Motor neuron (in vitro differentiated cells): ENCODE measurements at regions not wholly inside any gene's neighbourhood (a gene's known extent, or its start where the extent isn't known, plus 50 kb on each side); places are given as distances from the start of the nearest gene placed in this dataset.

Experiments
- ATAC-seq, 8 experiments: fragments of 200-7000 bp; cut with Tn5 transposase; replicated peaks in 6 of 8; 2 replicates each; pipeline ENCODE4 v1.8.0; 2021; ENCODE audit warnings: mild to moderate bottlenecking in 8 of 8, moderate library complexity in 8 of 8
- H3K27ac ChIP-seq, 2 donors: fragments of 250-450 bp; sonication (Bioruptor Pico); 2 replicates each; pipeline ENCODE4 v1.9.0; 2021; ENCODE audit warnings: antibody characterized with exemption in 2 of 2, mild to moderate bottlenecking in 2 of 2, moderate library complexity in 1 of 2
- H3K4me1 ChIP-seq, 2 donors: fragments of 250-450 bp; sonication (Bioruptor Pico); replicated peaks in 1 of 2; 2 replicates each; pipeline ENCODE4 v1.6.1; 2021; ENCODE audit warnings: antibody characterized with exemption in 2 of 2, mild to moderate bottlenecking in 2 of 2, moderate library complexity in 1 of 2
- H3K4me3 ChIP-seq, 5 donors: fragments of 250-450 bp; sonication (Bioruptor Pico); 2 replicates each; pipeline ENCODE4 v1.9.0; 2021; ENCODE audit warnings: antibody characterized with exemption in 5 of 5, mild to moderate bottlenecking in 5 of 5, moderate library complexity in 4 of 5
- WGBS, 10 experiments: fragments of 450-650 bp; shearing (Covaris generic); methylation state at CpG; one replicate each; pipeline ENCODE4 v1.0.0; 2022; 5-methylcytosine and 5-hydroxymethylcytosine counted together
- in situ Hi-C, 9 experiments: fragments of 400-800 bp; cut with MboI; loops; one replicate each; pipeline ENCODE4 v1.15.0; 2021; ENCODE audit warnings: low sequenced_read_pairs in 9 of 9, low pct_unique_long_range_greater_than_20kb in 2 of 9; ENCODE audit not compliant: unreplicated experiment in 9 of 9

GRCh38 chr6:155738602-155739105 is 283.0 kb upstream of the NOX3 start:
- Histone ChIP-seq H3K4me3 (no peak overlapping the region), H3K4me1 (no peaks in the 10 kb centered on the region), H3K27ac (no peak overlapping the region)
- no peak for ATAC-seq
- in situ Hi-C loops: no loop called here
- WGBS, 10 experiments: 26 to 100% (median 92%) methylated on average over 1 to 3 of the region's 3 CpGs; no CpG with 5 or more reads in 2 of the 10 experiments

GRCh38 chr6:155717374-155717773 is 261.7 kb upstream of the NOX3 start:
- no peak for ATAC-seq
- no peak overlapping the region for H3K27ac ChIP-seq
- no peak overlapping the region for H3K4me3 ChIP-seq
- WGBS, 10 experiments: 0 to 100% (median 85%) methylated on average over 1 of the region's 1 CpG
- in situ Hi-C loops: no loop called here
- no peaks in the 10 kb centered on the region for H3K4me1 ChIP-seq

- ATAC-seq: no peak
- WGBS, 10 experiments: 33 to 100% (median 92%) methylated on average over 1 to 2 of the region's 2 CpGs; no CpG with 5 or more reads in 1 of the 10 experiments
- in situ Hi-C loops: no loop called here
- H3K27ac ChIP-seq: no peak overlapping the region
- H3K4me1 ChIP-seq: no peaks in the 10 kb centered on the region
- H3K4me3 ChIP-seq: no peak overlapping the region
These were observed 255.1 kb upstream of the NOX3 start for GRCh38 chr6:155710704-155711103.

- no peaks in the 10 kb centered on the region for H3K4me1 ChIP-seq
- no peak overlapping the region for H3K4me3 ChIP-seq
- 80 to 100% (median 83%) methylated on average over 1 to 10 of the region's 10 CpGs; no CpG with 5 or more reads in 5 of the 10 experiments for WGBS, 10 experiments
- no peak for ATAC-seq
- H3K27ac ChIP-seq: no peak overlapping the region
- in situ Hi-C loops: no loop called here
These were observed 253.6 kb upstream of the NOX3 start for GRCh38 chr6:155709262-155709661.

GRCh38 chr6:155708100-155708499 is 252.5 kb upstream of the NOX3 start:
- in situ Hi-C loops: no loop called here
- WGBS, 10 experiments: 50 to 100% (median 100%) methylated on average over 1 to 4 of the region's 5 CpGs; no CpG with 5 or more reads in 5 of the 10 experiments
- ATAC-seq: no peak
- H3K4me3 ChIP-seq: no peak overlapping the region
- no peak overlapping the region for H3K27ac ChIP-seq
- H3K4me1 ChIP-seq: no peaks in the 10 kb centered on the region

- ATAC-seq: no peak
- Histone ChIP-seq H3K27ac (no peak overlapping the region), H3K4me1 (no peaks in the 10 kb centered on the region), H3K4me3 (no peak overlapping the region)
- 40 to 100% (median 91%) methylated on average over 1 of the region's 1 CpG; no CpG with 5 or more reads in 1 of the 10 experiments for WGBS, 10 experiments
- in situ Hi-C loops: no loop called here
These were observed 251.2 kb upstream of the NOX3 start for GRCh38 chr6:155706806-155707205.

- Histone ChIP-seq H3K27ac (no peak overlapping the region), H3K4me3 (no peak overlapping the region), H3K4me1 (no peaks in the 10 kb centered on the region)
- in situ Hi-C loops: no loop called here
- 82 to 100% (median 97%) methylated on average over 1 to 2 of the region's 2 CpGs; no CpG with 5 or more reads in 4 of the 10 experiments for WGBS, 10 experiments
- ATAC-seq: no peak
These were observed 250.7 kb upstream of the NOX3 start for GRCh38 chr6:155706341-155706740.

GRCh38 chr6:155701342-155701741 is 245.7 kb upstream of the NOX3 start:
- no peak overlapping the region for H3K27ac ChIP-seq
- ATAC-seq: no peak
- H3K4me3 ChIP-seq: no peak overlapping the region
- 63 to 100% (median 83%) methylated on average over 1 to 5 of the region's 6 CpGs; no CpG with 5 or more reads in 5 of the 10 experiments for WGBS, 10 experiments
- H3K4me1 ChIP-seq: peaks cover 0 to 3% of the 10 kb centered on the region in 2 donors
- in situ Hi-C loops: no loop called here

- Histone ChIP-seq H3K4me3 (no peak overlapping the region), H3K27ac (no peak overlapping the region), H3K4me1 (peaks cover 0 to 3% of the 10 kb centered on the region in 2 donors)
- WGBS, 10 experiments: 54 to 100% (median 93%) methylated on average over 2 to 6 of the region's 7 CpGs; no CpG with 5 or more reads in 3 of the 10 experiments
- in situ Hi-C loops: no loop called here
- no peak for ATAC-seq
These were observed 239.9 kb upstream of the NOX3 start for GRCh38 chr6:155695495-155695894.

GRCh38 chr6:155694419-155694790 is 238.8 kb upstream of the NOX3 start:
- Histone ChIP-seq H3K27ac (no peak overlapping the region), H3K4me3 (no peak overlapping the region), H3K4me1 (peaks cover 0 to 3% of the 10 kb centered on the region in 2 donors)
- in situ Hi-C loops: no loop called here
- WGBS, 10 experiments: 38 to 93% (median 83%) methylated on average over 1 to 3 of the region's 3 CpGs; no CpG with 5 or more reads in 1 of the 10 experiments
- ATAC-seq: no peak

- Histone ChIP-seq H3K27ac (no peak overlapping the region), H3K4me3 (no peak overlapping the region), H3K4me1 (peaks cover 0 to 3% of the 10 kb centered on the region in 2 donors)
- ATAC-seq: no peak
- 0 to 100% (median 74%) methylated on average over 1 to 8 of the region's 10 CpGs for WGBS, 10 experiments
- in situ Hi-C loops: no loop called here
These were observed 238.2 kb upstream of the NOX3 start for GRCh38 chr6:155693573-155694418.

- no peaks in the 10 kb centered on the region for H3K4me1 ChIP-seq
- no peak overlapping the region for H3K4me3 ChIP-seq
- in situ Hi-C loops: no loop called here
- no peak for ATAC-seq
- WGBS, 10 experiments: 18 to 100% (median 93%) methylated on average over 1 to 3 of the region's 3 CpGs; no CpG with 5 or more reads in 1 of the 10 experiments
- no peak overlapping the region for H3K27ac ChIP-seq
These were observed 235.2 kb upstream of the NOX3 start for GRCh38 chr6:155690820-155691219.

GRCh38 chr6:155687645-155688044 is 232.0 kb upstream of the NOX3 start:
- H3K4me1 ChIP-seq: peaks cover 0 to 22% of the 10 kb centered on the region in 2 donors
- no peak for ATAC-seq
- no peak overlapping the region for H3K4me3 ChIP-seq
- no peak overlapping the region for H3K27ac ChIP-seq
- WGBS, 10 experiments: 15 to 100% (median 75%) methylated on average over 3 to 6 of the region's 6 CpGs; no CpG with 5 or more reads in 1 of the 10 experiments
- in situ Hi-C loops: no loop called here
